Coronary artery (tissue), 2 donors: ENCODE measurements at regions not wholly inside any gene's neighbourhood (a gene's known extent, or its start where the extent isn't known, plus 50 kb on each side); places are given as distances from the start of the nearest gene placed in this dataset.

Experiments used
- DNase-seq: peaks from one replicate; pipeline ENCODE4 v3.0.0-alpha.2; 2017; ENCODE audit warnings: low spot score
- H3K27ac ChIP-seq, 2 donors: fragments of 200-600 bp; sonication (generic); one replicate each; pipeline ENCODE4 v1.5.1; 2016 to 2019
- H3K4me3 ChIP-seq: fragments of 200-600 bp; sonication (generic); 2 replicates; pipeline ENCODE4 v1.5.1; 2016; ENCODE audit warnings: mild to moderate bottlenecking, moderate library complexity
- CTCF ChIP-seq: fragments of 200-600 bp; sonication (generic); IDR thresholded peaks from one replicate; pipeline ENCODE4 v1.5.1; 2019; ENCODE audit warnings: antibody characterized with exemption

- TF ChIP-seq CTCF: no peak
- Histone ChIP-seq H3K27ac (no peak overlapping the region), H3K4me3 (no peak overlapping the region)
- no peak for DNase-seq
These were observed 225.1 kb upstream of the PMEPA1 start for GRCh38 chr20:57934913-57935312.

DNA sequence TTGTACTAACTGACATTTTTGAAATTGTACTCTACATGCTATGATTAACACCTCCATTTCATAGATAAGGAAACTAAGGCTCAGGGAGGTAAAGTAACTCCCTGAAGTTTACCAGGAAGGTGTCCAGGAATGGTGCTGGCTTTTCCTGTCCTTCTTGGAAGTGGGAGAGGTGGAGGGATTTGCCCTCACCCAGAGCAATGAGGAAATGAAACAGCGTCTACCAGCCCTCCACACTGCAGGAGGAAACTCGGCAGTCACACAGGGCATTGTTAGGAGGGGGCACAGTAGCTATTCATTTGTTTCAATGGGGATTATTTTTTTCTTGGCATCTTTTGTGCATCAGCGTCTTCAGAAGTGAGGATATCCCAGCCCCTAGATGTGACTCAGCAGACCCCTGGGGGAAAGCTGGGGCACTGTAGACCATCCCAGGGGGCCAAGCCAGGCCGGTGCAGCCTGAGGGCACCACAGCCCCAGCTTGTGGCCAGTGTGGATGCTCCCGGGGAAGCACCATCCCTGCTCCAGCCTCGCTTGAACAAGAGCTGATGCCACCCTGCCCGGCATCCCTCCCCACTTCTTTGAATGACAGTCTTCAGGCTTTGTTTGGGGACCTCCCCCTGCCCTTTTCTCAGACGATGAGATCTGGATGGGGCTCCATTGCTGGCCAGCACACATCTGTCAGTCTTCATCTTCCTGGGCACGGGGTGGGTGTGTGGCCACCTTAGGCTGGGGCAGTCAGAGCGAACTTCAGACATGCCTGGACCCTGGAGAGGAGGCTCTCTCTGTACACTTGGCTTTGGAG is 224.4 kb upstream of the PMEPA1 start:
- H3K27ac ChIP-seq: no peak overlapping the region
- no peak for TF ChIP-seq CTCF
- H3K4me3 ChIP-seq: no peak overlapping the region
- no peak for DNase-seq

- Histone ChIP-seq H3K27ac (no peak overlapping the region), H3K4me3 (no peak overlapping the region)
- DNase-seq: no peak
- TF ChIP-seq CTCF: no peak
These were observed 222.5 kb upstream of the PMEPA1 start for GRCh38 chr20:57932227-57932864.

- DNase-seq: no peak
- Histone ChIP-seq H3K4me3 (no peak overlapping the region), H3K27ac (no peak overlapping the region)
- TF ChIP-seq CTCF: no peak
These were observed 220.5 kb upstream of the PMEPA1 start for GRCh38 chr20:57930351-57930750.

GRCh38 chr20:57928181-57928967 is 218.6 kb upstream of the PMEPA1 start:
- no peak overlapping the region for H3K27ac ChIP-seq
- no peak for DNase-seq
- no peak for TF ChIP-seq CTCF
- H3K4me3 ChIP-seq: no peak overlapping the region

GRCh38 chr20:57927376-57927775 is 217.6 kb upstream of the PMEPA1 start:
- H3K27ac ChIP-seq: no peak overlapping the region
- DNase-seq: no peak
- H3K4me3 ChIP-seq: no peak overlapping the region
- no peak for TF ChIP-seq CTCF
